ENCODE measurements at regions not wholly inside any gene's neighbourhood (a gene's known extent, or its start where the extent isn't known, plus 50 kb on each side); places are given as distances from the start of the nearest gene placed in this dataset.

DNA sequence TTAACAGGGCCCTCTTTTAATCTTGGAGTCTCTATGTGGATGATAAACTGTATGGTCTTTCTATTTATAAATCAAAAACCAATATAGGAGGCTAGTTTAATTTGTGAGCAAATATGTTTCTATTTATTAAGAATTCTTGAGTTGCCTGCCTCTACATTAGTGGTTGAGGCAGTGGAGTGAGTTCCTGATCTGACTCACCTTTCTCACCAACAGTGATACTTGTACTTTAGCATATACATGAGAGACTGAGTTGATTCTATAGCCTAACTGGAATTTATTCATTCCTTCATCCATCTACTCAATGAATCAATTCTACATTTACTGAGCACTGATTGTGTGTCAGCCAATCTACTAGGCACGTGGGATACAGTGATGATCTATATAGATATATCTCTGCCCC is 126.9 kb downstream of the TRMT11 start:
- no peak for TF ChIP-seq CTCF (IDR thresholded peaks at IDR 0.05; ENCODE audit: unreplicated experiment)
- DNase-seq (ENCODE audit: low spot score, unreplicated experiment): no peak
- Mint-ChIP-seq H3K4me1 (ENCODE audit: low read depth) (no peaks in the 10 kb centered on the region), H3K9me3 (ENCODE audit: low read depth) (no peaks in the 10 kb centered on the region), H3K27ac (no peak overlapping the region), H3K4me3 (ENCODE audit: low read depth) (no peak overlapping the region), H3K36me3 (ENCODE audit: insufficient read depth) (no peaks in the 10 kb centered on the region), H3K27me3 (no peaks in the 10 kb centered on the region)

GRCh38 chr6:126117251-126117650 is 130.9 kb downstream of the TRMT11 start:
- no peak for DNase-seq (ENCODE audit: low spot score, unreplicated experiment)
- no peaks in the 10 kb centered on the region for H3K9me3 Mint-ChIP-seq (ENCODE audit: low read depth)
- TF ChIP-seq CTCF (IDR thresholded peaks at IDR 0.05; ENCODE audit: unreplicated experiment): no peak
- no peak overlapping the region for H3K27ac Mint-ChIP-seq
- no peaks in the 10 kb centered on the region for H3K27me3 Mint-ChIP-seq
- H3K4me1 Mint-ChIP-seq (ENCODE audit: low read depth): no peaks in the 10 kb centered on the region
- H3K36me3 Mint-ChIP-seq (ENCODE audit: insufficient read depth): peaks cover 1% of the 10 kb centered on the region
- H3K4me3 Mint-ChIP-seq (ENCODE audit: low read depth): no peak overlapping the region

DNA sequence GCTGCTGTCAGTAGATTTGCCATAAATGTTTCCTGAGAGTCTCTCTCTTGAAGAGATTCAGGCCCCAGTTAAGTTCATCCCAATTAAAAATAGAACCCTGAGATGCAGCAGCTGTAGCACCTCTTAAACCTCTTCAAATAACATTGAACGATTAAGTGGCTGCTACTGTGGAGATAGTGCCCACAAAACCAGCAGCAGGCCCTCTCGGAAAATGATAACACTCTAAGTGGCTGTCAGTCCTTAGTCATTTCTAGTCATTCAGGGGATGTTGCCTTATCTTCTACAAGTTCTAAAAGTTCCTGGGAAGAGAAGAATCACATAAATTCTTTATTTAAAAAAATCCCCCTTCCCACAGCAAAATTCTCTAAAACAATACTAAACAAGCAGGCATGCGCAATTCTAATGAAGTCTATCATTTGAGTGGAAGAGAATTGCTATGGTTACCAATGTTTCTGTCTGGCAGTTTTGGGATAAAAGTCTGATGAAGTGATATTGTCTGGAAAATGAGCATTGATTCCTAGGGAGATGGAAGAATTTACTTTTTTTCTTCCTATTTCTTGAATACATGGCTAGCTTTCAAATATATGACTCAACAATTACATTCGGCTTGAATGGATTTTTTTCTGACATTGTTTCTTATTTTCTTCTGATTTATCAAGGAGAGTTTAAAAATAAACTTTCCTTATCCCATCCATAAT is 131.9 kb downstream of the TRMT11 start:
- no peak overlapping the region for H3K27ac Mint-ChIP-seq
- TF ChIP-seq CTCF (IDR thresholded peaks at IDR 0.05; ENCODE audit: unreplicated experiment): no peak
- H3K27me3 Mint-ChIP-seq: no peaks in the 10 kb centered on the region
- no peak for DNase-seq (ENCODE audit: low spot score, unreplicated experiment)
- H3K4me1 Mint-ChIP-seq (ENCODE audit: low read depth): no peaks in the 10 kb centered on the region
- peaks cover 2% of the 10 kb centered on the region for H3K36me3 Mint-ChIP-seq (ENCODE audit: insufficient read depth)
- H3K9me3 Mint-ChIP-seq (ENCODE audit: low read depth): no peaks in the 10 kb centered on the region
- H3K4me3 Mint-ChIP-seq (ENCODE audit: low read depth): no peak overlapping the region

DNA sequence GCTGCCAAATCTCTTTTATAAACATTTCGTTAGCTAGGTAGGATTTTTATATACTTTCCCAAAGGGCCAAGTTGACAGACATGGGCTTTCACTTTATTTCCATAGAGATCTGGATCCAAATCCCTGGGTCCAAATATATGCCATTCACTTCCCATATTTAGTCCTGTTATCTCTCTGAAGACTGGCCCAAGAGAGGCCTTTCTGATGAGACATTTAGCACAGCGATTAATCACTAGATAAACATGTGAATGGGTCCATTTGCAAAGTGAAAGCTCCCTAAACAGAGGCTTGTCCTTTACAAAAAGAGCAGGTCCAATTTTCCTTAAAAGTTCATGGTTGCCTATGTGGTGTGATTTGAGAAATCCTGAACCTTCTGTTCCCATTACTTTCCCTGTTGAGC is 132.6 kb downstream of the TRMT11 start:
- Mint-ChIP-seq H3K4me1 (ENCODE audit: low read depth) (no peaks in the 10 kb centered on the region), H3K36me3 (ENCODE audit: insufficient read depth) (peaks cover 2% of the 10 kb centered on the region)

GRCh38 chr6:126123226-126123625 is 136.9 kb downstream of the TRMT11 start:
- H3K27me3 Mint-ChIP-seq: no peaks in the 10 kb centered on the region
- no peak for DNase-seq (ENCODE audit: low spot score, unreplicated experiment)
- peaks cover 2% of the 10 kb centered on the region for H3K36me3 Mint-ChIP-seq (ENCODE audit: insufficient read depth)
- no peaks in the 10 kb centered on the region for H3K4me1 Mint-ChIP-seq (ENCODE audit: low read depth)
- H3K9me3 Mint-ChIP-seq (ENCODE audit: low read depth): no peaks in the 10 kb centered on the region
- no peak overlapping the region for H3K27ac Mint-ChIP-seq
- TF ChIP-seq CTCF (IDR thresholded peaks at IDR 0.05; ENCODE audit: unreplicated experiment): no peak
- no peak overlapping the region for H3K4me3 Mint-ChIP-seq (ENCODE audit: low read depth)

More for the DNA sequence above, 132.6 kb downstream of the TRMT11 start:
- no peak for DNase-seq (ENCODE audit: low spot score, unreplicated experiment)
- Mint-ChIP-seq H3K27me3 (no peaks in the 10 kb centered on the region), H3K9me3 (ENCODE audit: low read depth) (no peaks in the 10 kb centered on the region), H3K4me3 (ENCODE audit: low read depth) (no peak overlapping the region), H3K27ac (no peak overlapping the region)
- no peak for TF ChIP-seq CTCF (IDR thresholded peaks at IDR 0.05; ENCODE audit: unreplicated experiment)

Measured in progenitor cell of endocrine pancreas (in vitro differentiated cells).